Right lobe of liver (tissue), 6 donors: ENCODE measurements at regions not wholly inside any gene's neighbourhood (a gene's known extent, or its start where the extent isn't known, plus 50 kb on each side); places are given as distances from the start of the nearest gene placed in this dataset.

Experiments
- ATAC-seq, 4 donors: fragments of 200-7000 bp; cut with Tn5 transposase; one replicate each; pipeline ENCODE4 v1.9.1; 2020; ENCODE audit warnings: mild to moderate bottlenecking in 4 of 4, moderate library complexity in 4 of 4
- DNase-seq, 3 donors: peaks; one replicate each; pipeline ENCODE4 v3.0.0-alpha.2; 2020
- H3K27ac ChIP-seq, 3 donors: fragments of 200-600 bp; one replicate each; pipeline ENCODE4 v1.8.0; 2022
- H3K27me3 ChIP-seq, 2 donors: fragments of 200-600 bp; one replicate each; pipeline ENCODE4 v1.8.0; 2022
- H3K36me3 ChIP-seq, 4 donors: fragments of 200-600 bp; sonication (generic) in 1 of 4; one replicate each; pipeline versions ENCODE4 v1.5.1 to v1.8.0; 2017 to 2022; ENCODE audit warnings: control low read depth in 1 of 4
- H3K4me1 ChIP-seq, 4 donors: fragments of 200-600 bp; sonication (generic) in 1 of 4; one replicate each; pipeline versions ENCODE4 v1.5.1 to v1.8.0; 2017 to 2022; ENCODE audit warnings: control low read depth in 1 of 4
- H3K4me3 ChIP-seq, 3 donors: fragments of 200-600 bp; one replicate each; pipeline ENCODE4 v1.8.0; 2022
- H3K9me3 ChIP-seq, 4 donors: fragments of 200-600 bp; sonication (generic) in 1 of 4; one replicate each; pipeline versions ENCODE4 v1.5.1 to v1.8.0; 2017 to 2022; ENCODE audit warnings: control low read depth in 1 of 4
- POLR2A ChIP-seq: fragments of 450-650 bp; IDR thresholded peaks from one replicate; pipeline ENCODE4 v1.6.1; 2017; ENCODE audit warnings: antibody characterized with exemption, mild to moderate bottlenecking
- WGBS: methylation state at CpG from one replicate; pipeline ENCODE4 v1.1.6; 2018; ENCODE audit warnings: low coverage, low lambda C conversion rate; ENCODE audit not compliant: insufficient coverage; ENCODE audit errors: missing lambda C conversion rate; 5-methylcytosine and 5-hydroxymethylcytosine counted together
- intact Hi-C, 2 donors: fragments of 100-400 bp; cut with DNase I; formaldehyde crosslinking; loops; one replicate each; pipeline versions ENCODE4 v1.11.2 to v1.14.1; 2022
- TF ChIP-seq, protein P1 (sequence below), 4 donors: fragments of 200-600 bp in 3 of 4; fragments of 450-650 bp in 1 of 4; IDR thresholded peaks; one replicate each; pipeline versions ENCODE4 v1.5.1 to v1.8.0; 2016 to 2022; ENCODE audit warnings: antibody characterized with exemption in 4 of 4, mild to moderate bottlenecking in 2 of 4
- donor health status: DM: no; HTN: yes; CAD: no.
- donor health status: DM: no; HTN: no; CAD: no.
- donor health status: DM: no; HTN: no; CAD: no.
- donor health status: DM: no; HTN: yes; CAD: no.
- donor health status: DM: no; HTN: yes; CAD: no.

DNA sequence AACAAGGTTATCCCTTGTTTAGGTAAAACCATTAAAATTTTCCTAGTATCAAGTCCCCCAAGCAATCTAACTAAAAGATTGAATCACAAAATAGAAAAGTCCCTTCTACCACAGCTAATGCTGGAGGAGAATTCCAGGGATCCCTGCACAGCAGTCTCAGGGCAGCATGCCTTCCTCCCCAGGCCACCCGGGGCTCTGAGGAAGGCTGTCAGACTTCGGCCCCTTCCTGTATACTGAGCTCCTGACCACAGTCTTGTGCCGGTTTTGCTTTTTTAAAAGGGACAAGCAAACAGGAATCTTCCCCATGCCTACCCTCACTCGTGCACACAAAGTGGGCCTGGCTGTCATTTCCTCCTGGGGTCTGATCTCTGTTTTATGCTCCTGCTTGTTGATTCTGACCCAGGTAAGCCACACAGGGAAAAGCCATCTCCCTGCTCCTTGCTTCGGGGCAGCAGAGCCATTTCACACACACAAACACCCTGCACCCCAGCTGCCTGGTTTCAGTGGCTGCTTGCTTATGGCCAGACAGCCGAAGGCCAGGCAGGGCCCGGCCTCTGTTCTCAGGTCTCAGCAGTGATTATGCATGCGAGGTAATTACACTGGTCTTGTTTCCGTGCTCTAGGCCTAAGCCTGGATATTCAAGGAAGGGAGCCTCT lies 211.9 kb downstream of the NXNL2 start:
- ATAC-seq (no peak), DNase-seq (no peak)
- no peak overlapping the region for H3K27ac ChIP-seq
- 40% methylated on average over 6 of the region's 9 CpGs for WGBS
- TF ChIP-seq, protein P1, sequence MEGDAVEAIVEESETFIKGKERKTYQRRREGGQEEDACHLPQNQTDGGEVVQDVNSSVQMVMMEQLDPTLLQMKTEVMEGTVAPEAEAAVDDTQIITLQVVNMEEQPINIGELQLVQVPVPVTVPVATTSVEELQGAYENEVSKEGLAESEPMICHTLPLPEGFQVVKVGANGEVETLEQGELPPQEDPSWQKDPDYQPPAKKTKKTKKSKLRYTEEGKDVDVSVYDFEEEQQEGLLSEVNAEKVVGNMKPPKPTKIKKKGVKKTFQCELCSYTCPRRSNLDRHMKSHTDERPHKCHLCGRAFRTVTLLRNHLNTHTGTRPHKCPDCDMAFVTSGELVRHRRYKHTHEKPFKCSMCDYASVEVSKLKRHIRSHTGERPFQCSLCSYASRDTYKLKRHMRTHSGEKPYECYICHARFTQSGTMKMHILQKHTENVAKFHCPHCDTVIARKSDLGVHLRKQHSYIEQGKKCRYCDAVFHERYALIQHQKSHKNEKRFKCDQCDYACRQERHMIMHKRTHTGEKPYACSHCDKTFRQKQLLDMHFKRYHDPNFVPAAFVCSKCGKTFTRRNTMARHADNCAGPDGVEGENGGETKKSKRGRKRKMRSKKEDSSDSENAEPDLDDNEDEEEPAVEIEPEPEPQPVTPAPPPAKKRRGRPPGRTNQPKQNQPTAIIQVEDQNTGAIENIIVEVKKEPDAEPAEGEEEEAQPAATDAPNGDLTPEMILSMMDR (IDR thresholded peaks at IDR 0.05), result no peak
- no peak for TF ChIP-seq POLR2A
- no peaks in the 10 kb centered on the region for H3K36me3 ChIP-seq
- no peaks in the 10 kb centered on the region for H3K27me3 ChIP-seq
- H3K4me1 ChIP-seq, result no peaks in the 10 kb centered on the region
- no peaks in the 10 kb centered on the region for H3K9me3 ChIP-seq
- no peak overlapping the region for H3K4me3 ChIP-seq
- intact Hi-C loops, result no loop called here

DNA sequence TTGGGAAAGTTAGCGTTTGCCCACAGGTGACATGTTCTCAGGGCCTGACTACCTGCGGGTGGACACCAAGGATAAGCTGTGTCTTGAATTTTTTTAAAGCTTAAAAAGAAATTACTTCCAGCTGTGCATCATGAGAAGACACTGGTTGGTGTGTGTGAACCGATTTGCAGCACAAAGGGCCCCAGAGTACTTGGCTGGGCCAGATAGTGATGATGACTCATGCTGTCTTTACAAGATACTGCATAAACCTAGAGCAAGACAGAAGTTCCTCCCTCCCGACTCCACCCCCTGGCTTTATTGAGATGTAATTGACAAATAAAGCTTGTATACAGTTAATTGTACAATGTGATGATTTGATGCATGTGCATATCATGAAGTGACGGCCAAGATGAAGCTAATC lies 212.8 kb downstream of the NXNL2 start:
- H3K27ac ChIP-seq, result no peak overlapping the region
- H3K4me3 ChIP-seq, result no peak overlapping the region
- H3K4me1 ChIP-seq, result no peaks in the 10 kb centered on the region
- no peaks in the 10 kb centered on the region for H3K36me3 ChIP-seq
- intact Hi-C loops, result no loop called here
- ATAC-seq, result peak in 2 of 4 donors; percentile 38 to 55
- TF ChIP-seq POLR2A, result no peak
- TF ChIP-seq, protein P1 (IDR thresholded peaks at IDR 0.05), result no peak
- no peak for DNase-seq
- H3K9me3 ChIP-seq, result no peaks in the 10 kb centered on the region
- H3K27me3 ChIP-seq, result no peaks in the 10 kb centered on the region
- 83% methylated on average over 4 of the region's 5 CpGs for WGBS

DNA sequence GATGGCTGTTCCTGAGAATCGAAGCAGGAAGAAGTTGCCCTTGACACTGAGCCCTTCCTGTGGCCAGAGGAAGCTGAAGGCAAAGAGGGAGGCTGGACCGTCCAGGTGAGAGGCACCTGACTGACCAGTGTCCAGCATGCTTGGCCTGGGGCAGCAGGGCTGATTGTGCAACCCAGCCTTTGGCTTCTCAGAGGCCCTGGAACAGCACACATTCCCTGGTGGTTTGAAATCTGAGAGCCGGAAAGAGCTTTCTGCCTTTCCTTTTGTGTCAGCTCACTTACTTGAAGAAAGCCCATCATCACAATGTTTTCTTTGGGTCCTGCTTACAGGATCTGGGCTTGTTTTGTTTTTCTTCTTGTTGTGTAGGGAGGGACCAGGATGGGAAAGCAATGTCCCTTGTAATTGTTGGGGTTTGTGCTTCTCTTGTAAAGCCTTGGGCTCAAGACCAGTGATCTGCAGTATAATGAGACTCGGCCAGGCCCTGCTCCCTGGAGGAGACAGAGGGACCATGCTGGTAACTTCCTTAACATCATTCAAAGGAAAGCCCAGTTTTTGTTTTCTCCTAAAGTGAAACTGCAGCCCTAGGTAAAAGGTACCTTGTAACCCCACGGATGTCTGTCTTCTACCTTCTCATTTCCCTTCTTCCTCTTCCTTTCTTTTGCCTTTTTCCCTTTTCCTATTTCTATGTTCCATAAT lies 213.7 kb downstream of the NXNL2 start:
- Histone ChIP-seq H3K36me3 (no peaks in the 10 kb centered on the region), H3K27me3 (no peaks in the 10 kb centered on the region), H3K4me1 (no peaks in the 10 kb centered on the region), H3K4me3 (no peak overlapping the region), H3K27ac (no peak overlapping the region), H3K9me3 (no peaks in the 10 kb centered on the region)
- no peak for TF ChIP-seq POLR2A
- TF ChIP-seq, protein P1 (IDR thresholded peaks at IDR 0.05), result no peak
- intact Hi-C loops, result no loop called here
- 46% methylated on average over 4 of the region's 5 CpGs for WGBS
- ATAC-seq (peak; percentile 74 to 96 (median 86)), DNase-seq (peak; percentile 45 to 81 (median 67))

DNA sequence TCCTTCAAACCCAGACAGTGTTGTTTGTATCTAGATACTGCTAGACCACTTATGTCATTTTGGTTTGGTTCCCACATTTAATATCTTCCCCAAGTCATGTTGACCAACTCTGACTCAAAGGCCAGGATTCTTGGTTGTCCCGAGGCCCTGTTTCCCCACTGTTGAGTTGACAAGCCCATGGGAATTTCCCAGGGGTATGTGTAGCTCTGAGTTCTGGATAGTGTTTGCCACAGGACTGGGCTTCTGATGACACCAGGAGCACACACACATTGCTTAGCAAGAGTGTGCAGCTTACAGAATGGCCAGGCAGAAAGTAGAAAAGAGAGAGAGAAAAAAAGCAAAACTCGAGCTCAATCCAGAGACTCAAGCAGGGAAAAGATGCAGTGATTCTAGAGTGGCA lies 214.4 kb downstream of the NXNL2 start:
- TF ChIP-seq POLR2A, result no peak
- TF ChIP-seq, protein P1 (IDR thresholded peaks at IDR 0.05), result no peak
- H3K36me3 ChIP-seq, result no peaks in the 10 kb centered on the region
- no peaks in the 10 kb centered on the region for H3K27me3 ChIP-seq
- intact Hi-C loops, result no loop called here
- no peak overlapping the region for H3K4me3 ChIP-seq
- DNase-seq (no peak), ATAC-seq (no peak)
- 56% methylated on average over 2 of the region's 2 CpGs for WGBS
- no peaks in the 10 kb centered on the region for H3K4me1 ChIP-seq
- H3K27ac ChIP-seq, result no peak overlapping the region
- H3K9me3 ChIP-seq, result no peaks in the 10 kb centered on the region
